Karpas-422 (cell line): ENCODE measurements at regions not wholly inside any gene's neighbourhood (a gene's known extent, or its start where the extent isn't known, plus 50 kb on each side); places are given as distances from the start of the nearest gene placed in this dataset.

Source experiments
- DNase-seq: peaks from one replicate; pipeline ENCODE4 v3.0.0-alpha.2; 2015
- H2AFZ ChIP-seq: fragments of 200-600 bp; sonication (generic); 2 replicates; pipeline ENCODE4 v1.6.1; 2014; ENCODE audit warnings: antibody characterized with exemption, low read length, mixed read lengths
- H3K27ac ChIP-seq: fragments of 200-600 bp; sonication (generic); 2 replicates; pipeline ENCODE4 v1.5.1; 2014; ENCODE audit warnings: mild to moderate bottlenecking, low read length, moderate library complexity
- H3K27me3 ChIP-seq: fragments of 200-600 bp; sonication (generic); 2 replicates; pipeline ENCODE4 v1.6.1; 2014; ENCODE audit warnings: low read length, mixed read lengths
- H3K36me3 ChIP-seq: fragments of 200-600 bp; sonication (generic); 2 replicates; pipeline ENCODE4 v1.6.1; 2014; ENCODE audit warnings: low read length, mixed read lengths; ENCODE audit not compliant: insufficient read depth
- H3K4me1 ChIP-seq: fragments of 200-600 bp; sonication (generic); 2 replicates; pipeline ENCODE4 v1.6.1; 2014; ENCODE audit warnings: mild to moderate bottlenecking, low read length, mixed read lengths
- H3K4me2 ChIP-seq: fragments of 200-600 bp; sonication (generic); 2 replicates; pipeline ENCODE4 v1.6.1; 2014; ENCODE audit warnings: low read length, low read depth, mild to moderate bottlenecking; ENCODE audit not compliant: poor library complexity, severe bottlenecking
- H3K4me3 ChIP-seq: fragments of 200-600 bp; sonication (generic); 2 replicates; pipeline ENCODE4 v1.5.1; 2014; ENCODE audit warnings: mild to moderate bottlenecking, antibody characterized with exemption, low read length, mixed read lengths
- H3K79me2 ChIP-seq: fragments of 200-600 bp; sonication (generic); 2 replicates; pipeline ENCODE4 v1.6.1; 2014; ENCODE audit warnings: mild to moderate bottlenecking, low read length, mixed read lengths
- H3K9ac ChIP-seq: fragments of 200-600 bp; sonication (generic); 2 replicates; pipeline ENCODE4 v1.6.0; 2014; ENCODE audit warnings: low read length
- H3K9me2 ChIP-seq: fragments of 200-600 bp; sonication (generic), shearing (Covaris generic); replicated peaks from 2 replicates; pipeline ENCODE4 v1.6.0; 2014; ENCODE audit warnings: mild to moderate bottlenecking, low read length, moderate library complexity; ENCODE audit not compliant: insufficient read depth
- H3K9me3 ChIP-seq: fragments of 300-700, 200-600 bp; sonication (generic); 2 replicates; pipeline ENCODE4 v1.6.1; 2014; ENCODE audit warnings: low read length, mixed read lengths
- H4K20me1 ChIP-seq: fragments of 200-600 bp; sonication (generic); 2 replicates; pipeline ENCODE4 v1.6.1; 2014; ENCODE audit warnings: mild to moderate bottlenecking, antibody characterized with exemption, low read length, low read depth; ENCODE audit not compliant: insufficient read depth

DNA sequence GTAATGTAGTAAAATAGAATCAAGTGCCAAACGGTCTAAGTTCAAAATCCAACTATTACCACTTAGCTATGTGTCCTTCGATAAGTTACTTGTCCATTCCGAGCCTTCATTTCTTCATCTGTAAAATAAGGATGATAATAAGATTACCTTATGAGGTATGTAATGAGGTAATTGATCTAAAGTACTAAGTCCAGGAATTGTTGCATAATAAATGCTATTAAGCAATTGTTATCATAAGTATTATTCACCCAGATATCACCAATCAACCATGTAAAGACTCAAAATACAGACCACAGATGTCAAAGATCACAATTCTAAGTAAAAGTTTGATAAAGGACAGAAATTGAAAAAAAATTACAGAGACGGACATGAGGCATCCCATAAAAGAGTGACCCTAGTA lies 168.4 kb upstream of the POU3F4 start:
- Histone ChIP-seq H3K36me3 (no peaks in the 10 kb centered on the region), H3K79me2 (no peaks in the 10 kb centered on the region), H3K9me2 (no peaks in the 10 kb centered on the region), H3K27me3 (no peaks in the 10 kb centered on the region), H3K9ac (no peak overlapping the region), H3K27ac (no peak overlapping the region), H3K4me2 (no peak overlapping the region), H3K4me3 (no peak overlapping the region), H3K4me1 (no peaks in the 10 kb centered on the region), H2AFZ (no peak overlapping the region), H3K9me3 (peaks cover 13% of the 10 kb centered on the region), H4K20me1 (no peaks in the 10 kb centered on the region)
- no peak for DNase-seq

- H3K36me3 ChIP-seq = no peaks in the 10 kb centered on the region
- no peak overlapping the region for H3K4me2 ChIP-seq
- no peak overlapping the region for H3K27ac ChIP-seq
- no peaks in the 10 kb centered on the region for H3K27me3 ChIP-seq
- no peak for DNase-seq
- no peaks in the 10 kb centered on the region for H3K9me2 ChIP-seq
- no peak overlapping the region for H3K9ac ChIP-seq
- no peaks in the 10 kb centered on the region for H3K4me1 ChIP-seq
- no peak overlapping the region for H3K4me3 ChIP-seq
- no peaks in the 10 kb centered on the region for H4K20me1 ChIP-seq
- no peaks in the 10 kb centered on the region for H3K79me2 ChIP-seq
- no peak overlapping the region for H2AFZ ChIP-seq
- H3K9me3 ChIP-seq = peaks cover 31% of the 10 kb centered on the region
Observed at GRCh38 chrX:83345298-83345697, 162.8 kb upstream of the POU3F4 start.
